ENCODE measurements at regions not wholly inside any gene's neighbourhood (a gene's known extent, or its start where the extent isn't known, plus 50 kb on each side); places are given as distances from the start of the nearest gene placed in this dataset.

GRCh38 chr1:87246436-87246835 is 82.2 kb upstream of the LMO4 start:
- Histone ChIP-seq H3K9me3 (peaks cover 0 to 10% (median 0%) of the 10 kb centered on the region in 3 donors), H3K4me1 (no peaks in the 10 kb centered on the region), H3K4me3 (no peak overlapping the region), H3K27me3 (no peaks in the 10 kb centered on the region), H3K36me3 (no peaks in the 10 kb centered on the region), H3K27ac (no peak overlapping the region)
- TF ChIP-seq CTCF (IDR thresholded peaks at IDR 0.05) (no peak), EP300 (IDR thresholded peaks at IDR 0.05) (no peak), POLR2AphosphoS5 (IDR thresholded peaks at IDR 0.05) (no peak), POLR2A (IDR thresholded peaks at IDR 0.05) (no peak)
- WGBS, 2 donors (ENCODE audit: low coverage in 1 of 2), result 83 to 87% methylated on average over 2 to 5 of the region's 5 CpGs
- no peak for ATAC-seq

GRCh38 chr1:87249803-87250202 is 78.9 kb upstream of the LMO4 start:
- TF ChIP-seq POLR2AphosphoS5 (IDR thresholded peaks at IDR 0.05) (no peak), POLR2A (IDR thresholded peaks at IDR 0.05) (no peak), CTCF (IDR thresholded peaks at IDR 0.05) (no peak), EP300 (IDR thresholded peaks at IDR 0.05) (no peak)
- ATAC-seq, result no peak
- Histone ChIP-seq H3K36me3 (no peaks in the 10 kb centered on the region), H3K9me3 (peaks cover 0 to 14% (median 0%) of the 10 kb centered on the region in 3 donors), H3K4me3 (no peak overlapping the region), H3K27me3 (no peaks in the 10 kb centered on the region), H3K4me1 (no peaks in the 10 kb centered on the region), H3K27ac (no peak overlapping the region)
- 88 to 100% methylated on average over 2 of the region's 2 CpGs for WGBS, 2 donors (ENCODE audit: low coverage in 1 of 2)

GRCh38 chr1:87250336-87250735 is 78.3 kb upstream of the LMO4 start:
- ATAC-seq, result no peak

GRCh38 chr1:87252406-87252805 is 76.3 kb upstream of the LMO4 start:
- ATAC-seq, result no peak
- H3K4me1 ChIP-seq, result no peaks in the 10 kb centered on the region
- WGBS, 2 donors (ENCODE audit: low coverage in 1 of 2), result 56 to 75% methylated on average over 2 of the region's 2 CpGs

More at GRCh38 chr1:87250336-87250735, 78.3 kb upstream of the LMO4 start:
- Histone ChIP-seq H3K27ac (no peak overlapping the region), H3K4me3 (no peak overlapping the region), H3K27me3 (no peaks in the 10 kb centered on the region), H3K9me3 (peaks cover 0 to 16% (median 0%) of the 10 kb centered on the region in 3 donors), H3K4me1 (no peaks in the 10 kb centered on the region), H3K36me3 (no peaks in the 10 kb centered on the region)
- TF ChIP-seq POLR2A (IDR thresholded peaks at IDR 0.05) (no peak), EP300 (IDR thresholded peaks at IDR 0.05) (no peak), POLR2AphosphoS5 (IDR thresholded peaks at IDR 0.05) (no peak), CTCF (IDR thresholded peaks at IDR 0.05) (no peak)
- 60 to 86% methylated on average over 1 to 5 of the region's 5 CpGs for WGBS, 2 donors (ENCODE audit: low coverage in 1 of 2)

More at GRCh38 chr1:87252406-87252805, 76.3 kb upstream of the LMO4 start:
- no peak overlapping the region for H3K4me3 ChIP-seq
- peaks cover 0 to 16% (median 0%) of the 10 kb centered on the region in 3 donors for H3K9me3 ChIP-seq
- no peaks in the 10 kb centered on the region for H3K36me3 ChIP-seq
- no peak for TF ChIP-seq CTCF (IDR thresholded peaks at IDR 0.05)
- TF ChIP-seq POLR2A (IDR thresholded peaks at IDR 0.05), result no peak
- TF ChIP-seq EP300 (IDR thresholded peaks at IDR 0.05), result no peak
- TF ChIP-seq POLR2AphosphoS5 (IDR thresholded peaks at IDR 0.05), result no peak
- H3K27me3 ChIP-seq, result no peaks in the 10 kb centered on the region
- H3K27ac ChIP-seq, result no peak overlapping the region
